Fibroblast of skin of left quadriceps (primary cell): ENCODE measurements at regions not wholly inside any gene's neighbourhood (a gene's known extent, or its start where the extent isn't known, plus 50 kb on each side); places are given as distances from the start of the nearest gene placed in this dataset.

Source experiments
- DNase-seq, 2 experiments: peaks; one replicate each; pipeline ENCODE4 v3.0.0-alpha.2; 2013; ENCODE audit warnings: low read depth in 2 of 2

DNA sequence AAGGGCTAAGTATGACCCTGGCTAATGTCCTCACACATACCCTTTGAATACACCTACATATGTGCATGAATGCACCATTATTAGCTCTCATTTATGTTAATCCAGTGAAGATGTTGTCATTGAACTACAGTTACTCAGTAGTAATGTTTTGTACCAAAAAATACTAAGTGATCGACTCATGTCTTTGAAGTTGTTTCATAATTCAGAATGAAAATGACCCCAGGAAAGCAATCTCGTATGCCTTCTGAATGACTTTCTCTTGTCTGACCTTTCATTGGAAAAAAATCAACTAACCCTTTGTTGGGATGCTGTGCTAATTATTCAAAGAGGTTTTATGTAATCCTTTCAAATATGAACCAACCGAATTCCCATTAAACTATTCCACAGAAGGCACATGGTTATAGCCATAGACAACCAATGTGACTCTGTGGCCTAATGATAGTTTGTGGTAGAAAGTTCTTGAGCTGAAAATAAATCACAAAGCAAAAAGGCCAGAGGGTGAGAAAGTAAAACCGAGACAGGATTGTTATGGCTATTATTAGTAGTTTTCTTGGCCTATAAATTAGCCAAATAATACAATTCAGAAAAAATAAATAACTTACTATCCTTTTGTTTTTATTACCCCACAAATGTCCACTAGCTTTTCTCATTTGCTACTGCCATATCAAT lies 86.8 kb upstream of the STARD13 start:
- no peak for DNase-seq

- no peak for DNase-seq
Observed at GRCh38 chr13:33373624-33374023, 88.1 kb upstream of the STARD13 start.

- no peak for DNase-seq
Observed at GRCh38 chr13:33375421-33375820, 89.9 kb upstream of the STARD13 start.

DNA sequence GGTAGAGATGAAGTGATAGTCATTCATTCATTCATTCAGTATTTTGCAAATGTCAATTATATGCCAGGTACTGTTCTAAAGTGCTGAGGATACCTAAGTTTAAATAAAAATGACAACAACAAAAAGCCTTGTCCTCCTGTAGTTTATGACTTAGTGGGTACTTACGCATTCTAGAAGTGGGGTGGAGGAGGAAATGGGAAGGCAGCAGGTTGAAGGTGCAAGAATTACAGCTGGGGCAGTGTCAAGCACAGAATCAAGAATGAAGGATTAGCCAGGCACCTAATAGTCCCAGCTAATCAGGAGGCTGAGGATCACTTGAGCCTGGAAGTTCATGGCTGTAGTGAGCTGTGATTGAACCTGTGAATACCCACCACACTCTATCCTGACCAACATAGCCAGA lies 90.7 kb upstream of the STARD13 start:
- DNase-seq = no peak

- no peak for DNase-seq
Observed at GRCh38 chr13:33377411-33377810, 91.9 kb upstream of the STARD13 start.

DNA sequence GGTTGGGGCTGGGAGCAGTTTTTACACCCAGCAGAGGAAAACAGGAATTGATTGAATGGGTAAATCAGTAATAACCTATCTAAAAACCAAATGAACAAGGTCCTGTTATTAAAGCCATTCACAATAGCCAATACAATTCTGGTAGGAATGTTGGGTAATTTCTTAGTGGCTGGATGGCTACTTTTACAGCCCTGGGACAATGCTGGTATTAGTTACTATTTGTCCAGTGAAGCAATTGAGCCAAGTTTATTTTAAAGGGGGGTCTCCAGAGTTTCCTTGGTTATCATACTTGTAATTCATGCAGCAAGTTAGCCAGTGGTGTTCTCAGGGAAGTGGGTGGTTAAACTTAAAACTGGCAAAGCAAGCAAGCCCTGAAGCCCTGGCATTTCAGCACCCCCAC lies 92.3 kb upstream of the STARD13 start:
- no peak for DNase-seq

DNA sequence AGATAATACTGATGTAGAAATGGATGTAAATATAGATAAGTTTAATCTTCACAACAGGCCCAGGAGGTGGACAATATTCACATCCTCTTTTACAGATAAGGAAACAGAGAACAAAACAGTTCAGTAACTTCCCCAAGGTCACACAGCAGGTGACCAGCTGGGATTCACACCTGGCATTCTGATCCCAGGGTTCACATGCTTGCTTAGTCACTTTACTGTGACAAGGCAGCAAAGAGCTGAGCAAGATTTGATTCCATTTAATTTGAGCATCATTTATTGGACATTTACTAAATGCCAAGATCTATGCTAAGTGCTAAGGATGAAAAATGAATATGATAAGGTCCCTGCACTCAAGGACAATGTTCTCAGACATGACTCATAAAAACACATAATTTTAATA lies 94.1 kb upstream of the STARD13 start:
- no peak for DNase-seq

- DNase-seq = no peak
Observed at GRCh38 chr13:33380487-33381079, 95.0 kb upstream of the STARD13 start.

DNA sequence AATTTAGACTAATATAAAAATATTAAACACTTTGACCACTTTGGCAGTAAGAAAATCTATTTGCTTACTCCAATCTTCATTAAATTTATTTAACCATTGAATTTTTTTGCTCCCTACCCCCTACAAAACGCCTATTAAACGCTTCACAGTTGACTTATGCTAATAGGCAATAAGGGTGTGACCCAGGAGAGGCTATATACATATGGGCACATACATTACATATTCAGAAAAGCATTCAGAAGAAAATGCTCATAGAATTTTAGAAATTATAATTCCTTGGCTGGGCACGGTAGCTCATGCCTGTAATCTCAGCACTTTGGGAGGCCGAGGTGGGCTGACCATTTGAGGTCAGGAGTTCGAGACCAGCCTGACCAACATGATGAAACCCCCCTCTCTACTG lies 95.6 kb upstream of the STARD13 start:
- no peak for DNase-seq

DNA sequence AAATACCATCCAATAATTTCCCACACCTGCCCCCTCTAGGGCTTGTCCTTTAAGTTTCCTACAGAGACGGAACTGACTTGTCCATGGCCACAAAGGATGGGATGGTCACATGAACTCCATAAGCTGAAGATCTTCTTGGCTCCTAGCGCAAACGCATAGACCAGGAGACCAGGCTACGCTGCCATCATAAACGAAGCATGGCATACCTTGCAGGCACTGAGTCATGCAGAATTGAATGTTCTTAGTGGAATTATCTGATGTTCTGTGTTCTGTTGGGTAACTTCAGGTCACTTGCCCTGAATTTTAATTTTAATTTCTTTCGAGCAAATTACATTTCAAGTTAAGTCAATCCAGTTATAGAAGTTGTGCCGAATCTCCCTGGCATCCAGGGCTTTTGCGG lies 96.4 kb upstream of the STARD13 start:
- DNase-seq = no peak

DNA sequence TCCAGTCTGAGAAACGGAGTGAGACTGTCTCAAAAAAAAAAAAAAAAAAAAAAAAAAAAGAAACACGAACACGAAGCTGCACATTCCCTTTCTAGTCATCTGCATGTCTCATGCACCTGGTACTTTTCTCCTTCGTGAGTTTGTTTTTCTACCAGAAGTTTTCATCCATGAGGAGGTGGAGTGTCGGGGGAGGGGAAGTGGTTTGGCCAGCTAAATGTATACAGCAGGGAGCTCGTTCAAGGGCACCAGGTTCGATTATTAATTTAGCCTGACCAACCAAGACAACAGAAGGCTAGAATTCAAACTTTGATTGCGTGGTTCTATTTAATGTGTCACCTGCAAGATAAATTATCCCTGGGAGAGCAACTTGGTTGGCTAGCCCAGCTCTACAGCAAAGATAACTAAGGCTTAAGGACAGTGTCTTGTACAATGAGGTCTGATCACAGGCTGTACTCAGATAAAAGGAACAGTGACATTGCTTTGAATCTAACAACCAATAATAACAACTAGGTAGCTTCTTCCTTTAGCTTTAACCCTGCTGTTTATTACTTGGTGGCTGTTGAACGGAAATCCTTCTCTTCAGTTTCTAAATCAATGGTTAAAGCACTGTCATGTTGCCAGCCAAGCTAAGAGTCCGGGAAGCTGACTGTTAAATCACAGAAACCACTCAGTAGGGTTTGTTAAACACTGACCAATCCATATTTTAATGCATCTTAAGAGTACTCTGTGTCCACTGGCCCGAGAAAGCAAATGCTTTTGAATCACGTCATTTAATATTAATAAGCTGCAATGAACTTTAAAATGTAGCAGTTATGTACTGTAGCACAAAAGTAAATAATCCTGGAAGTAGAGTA lies 98.4 kb upstream of the STARD13 start:
- no peak for DNase-seq

DNA sequence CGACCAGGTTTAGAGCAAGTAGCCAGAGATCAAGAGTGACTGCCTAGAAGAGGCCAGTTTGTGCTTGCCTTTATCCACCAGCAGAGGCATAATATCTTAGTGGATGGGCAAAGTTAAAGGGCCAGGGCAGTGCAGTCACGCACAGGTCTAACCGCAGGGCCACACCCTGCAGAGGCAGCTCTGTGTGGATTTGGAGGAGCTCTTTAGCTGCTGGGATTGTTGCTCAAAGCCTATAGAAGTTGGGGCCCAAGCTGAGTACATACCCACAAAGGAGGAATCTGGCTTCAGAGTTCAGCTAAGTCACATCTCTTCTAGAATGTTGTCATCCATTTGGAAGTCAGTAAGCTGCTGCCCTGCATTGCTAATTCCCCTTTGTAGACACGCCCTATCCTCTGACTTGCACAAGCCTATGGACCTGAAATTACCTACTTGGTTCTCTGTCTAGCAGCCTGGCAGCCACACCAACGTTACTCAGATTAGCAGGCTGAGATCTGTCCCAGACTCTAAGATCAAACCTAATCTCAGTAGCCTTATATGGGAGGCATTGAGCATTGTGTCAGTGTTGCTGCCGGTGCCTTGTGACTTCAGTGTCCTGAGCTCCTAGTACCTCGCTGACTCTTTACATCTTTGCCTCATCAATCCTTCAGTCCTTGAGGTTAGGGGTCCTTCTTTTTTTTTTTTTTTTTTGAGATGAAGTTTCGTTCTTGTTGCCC lies 102.9 kb upstream of the STARD13 start:
- no peak for DNase-seq

- no peak for DNase-seq
Observed at GRCh38 chr13:33392794-33393405, 107.3 kb upstream of the STARD13 start.

DNA sequence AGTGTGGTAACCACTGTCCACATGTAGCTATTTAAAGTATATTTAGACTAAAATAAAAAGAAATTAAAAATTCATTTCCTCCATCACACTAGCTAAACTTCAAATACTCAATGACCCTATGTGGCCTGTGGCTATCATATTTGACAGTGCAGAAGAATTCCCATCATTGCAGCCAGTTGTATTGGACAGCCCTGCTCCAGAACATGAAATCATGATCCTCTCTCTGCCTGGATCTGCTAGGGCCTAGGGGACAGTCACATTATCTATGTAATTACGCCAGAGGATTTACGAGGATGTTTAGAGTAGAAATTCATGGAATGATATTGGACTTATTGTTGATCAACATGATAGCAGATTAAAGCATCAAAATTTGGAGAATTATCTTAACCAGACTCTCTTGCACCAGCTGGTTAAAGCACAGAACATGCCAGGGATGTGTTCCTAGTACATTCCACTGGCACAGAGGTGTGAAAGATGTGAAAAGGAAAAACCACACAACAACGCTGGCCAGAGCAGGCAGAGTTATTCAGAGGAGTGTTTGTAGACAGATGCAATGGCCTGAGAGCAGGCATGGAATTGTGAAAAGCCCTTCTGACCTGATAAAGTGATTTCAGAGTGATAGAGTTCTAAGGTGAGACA lies 108.9 kb upstream of the STARD13 start:
- no peak for DNase-seq

DNA sequence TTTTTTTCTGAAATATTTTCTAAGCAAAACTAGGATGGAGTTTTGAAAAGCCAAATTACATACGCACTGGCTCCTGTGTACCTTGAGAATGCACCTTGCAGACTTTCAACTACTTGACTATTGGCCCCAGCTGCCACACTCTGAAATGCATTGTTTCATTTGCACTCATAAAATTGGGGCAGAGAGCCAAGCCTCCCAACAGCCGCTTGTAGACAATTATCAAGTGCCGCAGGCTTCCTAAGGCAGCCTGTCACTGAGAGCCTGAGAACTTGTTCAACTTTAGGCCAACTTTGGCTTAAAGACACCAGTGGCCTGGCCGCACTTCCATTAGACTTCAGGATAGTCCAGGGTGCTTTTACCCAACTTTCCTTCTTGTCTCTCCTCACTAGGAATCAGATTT lies 115.7 kb upstream of the STARD13 start:
- no peak for DNase-seq

- no peak for DNase-seq
Observed at GRCh38 chr13:33402975-33403374, 117.4 kb upstream of the STARD13 start.

DNA sequence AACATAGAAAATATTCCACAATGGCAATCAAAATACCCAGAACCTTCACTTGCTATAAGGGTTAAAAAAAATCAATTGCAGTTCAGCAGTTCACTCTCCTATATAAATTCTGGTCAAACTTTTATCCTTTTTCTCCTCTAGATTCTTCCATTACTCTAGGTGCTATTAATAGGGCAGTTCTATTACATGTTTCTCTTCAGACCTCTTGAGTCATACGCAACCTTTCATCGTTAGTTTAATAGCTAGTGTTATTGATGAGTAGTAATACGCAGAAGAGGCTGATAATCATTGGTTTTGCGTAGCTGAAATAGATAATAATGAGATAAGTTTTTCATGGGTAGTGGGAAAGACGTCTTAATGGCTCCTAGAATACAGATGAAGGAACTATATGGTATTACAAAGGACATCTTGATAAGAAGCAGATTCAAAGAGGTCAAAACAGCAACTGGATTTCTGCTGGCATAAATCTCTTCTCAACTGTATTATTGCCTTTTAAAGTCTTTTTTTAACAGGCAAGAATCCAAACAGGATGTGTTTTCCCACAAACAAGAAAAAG lies 118.3 kb upstream of the STARD13 start:
- DNase-seq = no peak

DNA sequence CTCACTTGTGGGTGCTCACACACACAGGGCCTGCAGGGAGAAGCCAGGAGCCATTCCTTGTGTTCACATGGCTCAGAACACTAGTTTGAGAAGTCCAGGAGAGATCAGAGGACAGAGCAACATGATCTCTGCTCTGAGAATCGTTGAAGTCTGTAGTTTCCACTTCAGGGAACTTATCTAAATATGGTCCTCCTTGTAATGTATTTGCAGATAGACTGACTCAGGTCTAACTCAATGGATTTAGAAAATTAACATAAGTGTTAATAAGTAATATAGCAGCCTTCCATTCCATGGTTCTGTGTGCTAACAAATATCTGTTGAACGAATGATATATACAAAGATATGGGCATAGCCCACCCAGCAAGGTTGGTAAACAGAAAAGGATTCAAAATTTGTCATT lies 119.8 kb upstream of the STARD13 start:
- DNase-seq = no peak

DNA sequence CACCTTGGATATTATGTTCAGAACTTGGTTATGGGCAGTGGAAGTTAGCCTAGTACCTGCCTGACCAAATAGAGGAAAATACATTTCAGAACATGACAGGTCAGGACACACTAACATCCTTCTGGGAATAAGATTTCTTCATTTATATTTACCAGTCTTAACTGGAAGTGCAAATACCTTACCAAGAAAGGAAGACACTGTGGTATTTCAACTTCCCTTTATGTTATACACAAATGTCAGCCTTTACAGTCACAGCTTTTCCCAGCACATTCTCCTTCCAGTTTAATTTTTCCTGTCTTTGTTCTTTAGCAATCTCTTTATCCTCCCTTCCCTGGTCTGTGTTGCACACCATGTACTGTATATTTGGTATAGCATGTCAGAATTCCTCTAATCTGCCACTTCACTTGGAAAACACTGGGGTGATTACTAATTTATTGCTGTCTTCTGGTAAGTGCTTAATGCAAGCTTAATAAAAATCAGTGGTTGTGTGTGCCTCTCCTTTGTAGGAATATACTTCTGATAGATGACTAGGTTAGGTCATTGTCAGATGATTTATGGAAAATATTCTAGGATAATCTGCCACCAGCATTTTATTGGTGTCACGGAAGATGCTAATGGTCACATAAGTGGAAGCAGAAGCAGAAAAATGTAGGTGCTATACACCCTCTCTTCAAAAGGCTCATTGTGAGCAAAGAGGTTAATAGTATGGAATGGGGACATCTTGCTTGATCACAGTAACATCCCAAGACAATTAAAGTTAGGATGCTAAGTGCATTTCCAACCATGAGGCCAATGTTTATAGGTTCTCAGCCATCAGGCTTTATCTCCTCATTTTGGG lies 124.3 kb upstream of the STARD13 start:
- no peak for DNase-seq

GRCh38 chr13:33410619-33411018 lies 125.1 kb upstream of the STARD13 start:
- DNase-seq = no peak
